ENCODE measurements at regions not wholly inside any gene's neighbourhood (a gene's known extent, or its start where the extent isn't known, plus 50 kb on each side); places are given as distances from the start of the nearest gene placed in this dataset.

GRCh38 chr5:89280103-89281037 lies 397.4 kb upstream of the MEF2C start:
- TF ChIP-seq CTCF (IDR thresholded peaks at IDR 0.05) (no peak), POLR2A (IDR thresholded peaks at IDR 0.05) (no peak)
